ENCODE measurements at regions not wholly inside any gene's neighbourhood (a gene's known extent, or its start where the extent isn't known, plus 50 kb on each side); places are given as distances from the start of the nearest gene placed in this dataset.

DNA sequence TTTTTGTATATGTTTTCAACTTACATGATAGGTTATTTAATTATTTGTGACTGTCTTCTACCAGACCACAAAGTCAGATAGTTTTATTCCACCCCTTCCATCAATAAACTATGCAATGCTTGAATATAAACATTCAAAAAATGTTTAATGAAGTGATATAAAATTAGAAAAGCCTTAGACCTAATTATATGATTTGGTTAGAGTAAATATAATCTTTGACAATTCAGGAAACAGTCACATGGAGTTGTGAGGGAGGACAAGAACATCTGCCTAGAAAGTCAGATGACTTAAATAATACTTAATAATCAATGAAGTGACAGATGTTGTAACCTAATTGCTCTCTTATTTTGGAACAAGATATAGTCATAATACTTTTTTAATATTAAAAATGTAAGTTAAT, 710.3 kb downstream of the ZBBX start:
- no peak for DNase-seq (ENCODE audit: extremely low read depth, low read depth)
- no peak for TF ChIP-seq CTCF (IDR thresholded peaks at IDR 0.05; ENCODE audit: low read depth, low read length)

- no peak for TF ChIP-seq CTCF (IDR thresholded peaks at IDR 0.05; ENCODE audit: low read depth, low read length)
- no peak for DNase-seq (ENCODE audit: extremely low read depth, low read depth)
Measured at GRCh38 chr3:166663194-166663593, 716.9 kb downstream of the ZBBX start.

- no peak for TF ChIP-seq CTCF (IDR thresholded peaks at IDR 0.05; ENCODE audit: low read depth, low read length)
- no peak for DNase-seq (ENCODE audit: extremely low read depth, low read depth)
Measured at GRCh38 chr3:166661621-166662020, 718.5 kb downstream of the ZBBX start.

DNA sequence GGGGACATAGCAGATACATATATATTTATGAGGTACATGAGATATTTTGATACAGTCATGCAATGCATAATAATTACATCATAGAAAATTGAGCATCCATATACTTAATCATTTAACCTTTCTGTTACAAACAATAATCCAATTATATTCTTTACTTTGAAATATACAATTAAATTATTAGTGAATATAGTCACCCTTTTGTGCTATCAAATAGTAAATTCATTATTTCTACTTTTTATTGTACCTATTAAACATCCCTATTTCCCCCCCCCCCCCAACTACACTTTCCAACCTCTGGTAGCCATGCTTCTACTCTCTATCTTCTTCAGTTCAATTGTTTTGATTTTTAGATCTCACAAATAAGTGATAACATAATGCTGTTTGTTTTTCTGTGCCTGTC, 719.1 kb downstream of the ZBBX start:
- no peak for DNase-seq (ENCODE audit: extremely low read depth, low read depth)

DNA sequence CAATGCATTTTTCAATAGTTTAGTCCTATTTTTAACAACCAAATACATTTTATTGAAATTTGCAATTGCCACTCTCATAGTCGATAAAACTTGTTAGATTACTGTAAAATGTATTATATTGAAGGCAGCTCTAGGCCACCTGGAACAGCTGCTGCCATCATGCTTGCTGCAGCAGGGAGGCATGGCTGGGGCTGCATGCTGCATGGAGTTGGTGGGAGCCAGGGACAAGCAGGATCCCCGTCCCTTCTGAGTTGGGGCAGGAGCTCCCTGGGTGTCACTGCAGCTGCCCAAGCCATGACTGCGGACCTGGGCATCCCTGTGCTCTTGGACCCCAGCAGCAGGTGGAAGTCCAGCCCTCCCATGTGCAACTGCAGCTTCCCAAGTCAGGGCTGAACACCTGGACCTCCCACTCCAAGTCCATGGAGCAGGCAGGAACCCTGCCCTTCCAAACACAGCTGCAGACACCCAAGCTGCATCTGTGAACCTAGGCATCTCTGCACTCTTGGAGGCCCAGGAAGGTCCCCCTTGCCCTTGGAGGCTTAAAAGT, 742.0 kb downstream of the ZBBX start:
- TF ChIP-seq CTCF (IDR thresholded peaks at IDR 0.05; ENCODE audit: low read depth, low read length), result no peak
- DNase-seq (ENCODE audit: extremely low read depth, low read depth), result no peak

More for the DNA sequence above, 719.1 kb downstream of the ZBBX start:
- no peak for TF ChIP-seq CTCF (IDR thresholded peaks at IDR 0.05; ENCODE audit: low read depth, low read length)

DNA sequence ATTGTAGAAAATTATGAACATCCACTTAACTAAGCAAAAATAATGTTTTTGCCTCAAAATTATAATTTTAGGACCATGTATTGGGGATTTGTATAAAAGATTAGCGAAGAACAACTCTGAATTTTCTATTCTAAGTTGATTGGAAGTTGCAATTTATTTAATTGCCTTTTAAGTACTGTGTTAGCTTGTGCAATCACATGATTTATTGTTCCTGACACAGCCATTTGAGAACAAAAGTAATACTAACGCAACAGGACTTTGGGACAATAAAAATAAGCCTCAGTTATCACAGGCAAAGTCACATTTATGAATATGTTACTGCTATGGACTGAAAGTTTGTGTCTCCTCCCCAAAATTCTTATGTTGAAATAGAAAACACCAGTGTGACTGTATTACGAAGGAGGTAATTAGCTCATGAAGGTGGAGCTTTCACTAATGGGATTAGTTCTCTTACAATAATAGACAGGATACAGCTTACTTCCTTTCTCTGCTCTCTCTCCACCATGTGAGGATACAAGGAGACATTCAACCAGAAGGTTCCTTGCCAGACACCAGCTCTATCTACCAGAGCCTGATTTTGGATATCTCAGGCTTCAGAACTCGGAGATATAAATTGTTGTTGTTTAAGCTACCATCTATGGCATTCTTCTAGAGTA, 745.9 kb downstream of the ZBBX start:
- DNase-seq (ENCODE audit: extremely low read depth, low read depth), result no peak
- no peak for TF ChIP-seq CTCF (IDR thresholded peaks at IDR 0.05; ENCODE audit: low read depth, low read length)

GRCh38 chr3:166630190-166630589, 749.9 kb downstream of the ZBBX start:
- no peak for DNase-seq (ENCODE audit: extremely low read depth, low read depth)
- no peak for TF ChIP-seq CTCF (IDR thresholded peaks at IDR 0.05; ENCODE audit: low read depth, low read length)
